OCI-LY3 (cell line): ENCODE measurements at regions not wholly inside any gene's neighbourhood (a gene's known extent, or its start where the extent isn't known, plus 50 kb on each side); places are given as distances from the start of the nearest gene placed in this dataset.

ENCODE experiments used
- H2AFZ ChIP-seq: fragments of 200-600, 300-600 bp; shearing (Covaris generic); 2 replicates; pipeline ENCODE4 v1.6.0; 2014; ENCODE audit warnings: antibody characterized with exemption, low read depth, low read length
- H3K27ac ChIP-seq: fragments of 200-600, 300-600 bp; sonication (generic); 2 replicates; pipeline ENCODE4 v1.5.1; 2014; ENCODE audit warnings: mild to moderate bottlenecking, low read length, moderate library complexity, mixed read lengths
- H3K27me3 ChIP-seq: fragments of 200-600, 300-600 bp; sonication (generic); 2 replicates; pipeline ENCODE4 v1.6.1; 2014; ENCODE audit warnings: low read depth, low read length, mixed read lengths
- H3K36me3 ChIP-seq: fragments of 200-600, 300-600 bp; sonication (generic); replicated peaks from 2 replicates; pipeline ENCODE3; 2014; ENCODE audit warnings: low read depth, low read length, mixed read lengths
- H3K4me1 ChIP-seq: fragments of 300-600, 200-600 bp; sonication (generic); 2 replicates; pipeline ENCODE4 v1.6.1; 2014; ENCODE audit warnings: low read length, mixed read lengths
- H3K4me2 ChIP-seq: fragments of 200-600, 300-600 bp; sonication (generic); 2 replicates; pipeline ENCODE4 v1.6.1; 2014; ENCODE audit warnings: low read length, mixed read lengths
- H3K4me3 ChIP-seq: fragments of 300-600, 200-600 bp; sonication (generic); 2 replicates; pipeline ENCODE4 v1.5.1; 2014; ENCODE audit warnings: antibody characterized with exemption, mild to moderate bottlenecking, low read length, moderate library complexity
- H3K79me2 ChIP-seq: fragments of 300-600, 200-600 bp; shearing (Covaris generic); 2 replicates; pipeline ENCODE4 v1.6.1; 2014; ENCODE audit warnings: mild to moderate bottlenecking, low read length, mixed read lengths
- H3K9ac ChIP-seq: fragments of 300-600, 200-600 bp; shearing (Covaris generic); 2 replicates; pipeline ENCODE4 v1.6.0; 2014; ENCODE audit warnings: mild to moderate bottlenecking, low read length, moderate library complexity
- H3K9me3 ChIP-seq: fragments of 200-600, 300-600 bp; shearing (Covaris generic); 2 replicates; pipeline ENCODE4 v1.6.1; 2014; ENCODE audit warnings: low read length, mixed read lengths; ENCODE audit not compliant: insufficient read depth
- H4K20me1 ChIP-seq: fragments of 200-600, 300-600 bp; sonication (generic); 2 replicates; pipeline ENCODE4 v1.6.1; 2016; ENCODE audit warnings: low read length, mixed read lengths; ENCODE audit not compliant: insufficient read depth
- CTCF ChIP-seq: fragments of 200-600, 300-600 bp; sonication (generic); IDR thresholded peaks from 2 replicates; pipeline ENCODE4 v1.5.1; 2014; ENCODE audit warnings: antibody characterized with exemption, low read length, low read depth
- EZH2phosphoT487 ChIP-seq: fragments of 200-600 bp; shearing (Covaris generic); IDR thresholded peaks from 2 replicates; pipeline ENCODE4 v1.6.1; 2018; ENCODE audit warnings: antibody characterized with exemption, mixed run types, low read depth

- H3K9me3 ChIP-seq, result no peaks in the 10 kb centered on the region
- H2AFZ ChIP-seq, result no peak overlapping the region
- no peak overlapping the region for H3K9ac ChIP-seq
- TF ChIP-seq CTCF, result no peak
- TF ChIP-seq EZH2phosphoT487, result no peak
- H3K36me3 ChIP-seq, result no peaks in the 10 kb centered on the region
- no peaks in the 10 kb centered on the region for H3K79me2 ChIP-seq
- no peak overlapping the region for H3K4me3 ChIP-seq
- no peaks in the 10 kb centered on the region for H3K27me3 ChIP-seq
- no peak overlapping the region for H3K4me2 ChIP-seq
- no peak overlapping the region for H3K27ac ChIP-seq
- H3K4me1 ChIP-seq, result no peaks in the 10 kb centered on the region
- no peaks in the 10 kb centered on the region for H4K20me1 ChIP-seq
These were observed 373.9 kb downstream of the ALG10 start for GRCh38 chr12:34396006-34396860.

GRCh38 chr12:34396861-34397590, 374.7 kb downstream of the ALG10 start:
- Histone ChIP-seq H3K9me3 (no peaks in the 10 kb centered on the region), H3K4me3 (no peak overlapping the region), H3K27ac (no peak overlapping the region), H3K27me3 (no peaks in the 10 kb centered on the region), H3K9ac (no peak overlapping the region), H3K4me1 (no peaks in the 10 kb centered on the region), H4K20me1 (no peaks in the 10 kb centered on the region), H3K79me2 (no peaks in the 10 kb centered on the region), H3K36me3 (no peaks in the 10 kb centered on the region), H3K4me2 (no peak overlapping the region), H2AFZ (no peak overlapping the region)
- TF ChIP-seq CTCF, result no peak
- no peak for TF ChIP-seq EZH2phosphoT487

- H3K36me3 ChIP-seq, result no peaks in the 10 kb centered on the region
- no peak overlapping the region for H2AFZ ChIP-seq
- no peaks in the 10 kb centered on the region for H3K79me2 ChIP-seq
- no peaks in the 10 kb centered on the region for H3K27me3 ChIP-seq
- no peak overlapping the region for H3K27ac ChIP-seq
- no peaks in the 10 kb centered on the region for H4K20me1 ChIP-seq
- no peaks in the 10 kb centered on the region for H3K9me3 ChIP-seq
- TF ChIP-seq EZH2phosphoT487 (no peak), CTCF (no peak)
- H3K4me1 ChIP-seq, result no peaks in the 10 kb centered on the region
- H3K4me2 ChIP-seq, result no peak overlapping the region
- no peak overlapping the region for H3K9ac ChIP-seq
- no peak overlapping the region for H3K4me3 ChIP-seq
These were observed 375.5 kb downstream of the ALG10 start for GRCh38 chr12:34397591-34398365.

- Histone ChIP-seq H3K36me3 (no peaks in the 10 kb centered on the region), H3K4me3 (no peak overlapping the region), H3K9ac (no peak overlapping the region), H2AFZ (no peak overlapping the region), H3K79me2 (no peaks in the 10 kb centered on the region), H3K4me1 (no peaks in the 10 kb centered on the region), H3K9me3 (no peaks in the 10 kb centered on the region), H4K20me1 (no peaks in the 10 kb centered on the region), H3K27ac (no peak overlapping the region), H3K4me2 (no peak overlapping the region), H3K27me3 (no peaks in the 10 kb centered on the region)
- TF ChIP-seq CTCF (no peak), EZH2phosphoT487 (no peak)
These were observed 376.0 kb downstream of the ALG10 start for GRCh38 chr12:34398366-34398705.
